ENCODE measurements at regions not wholly inside any gene's neighbourhood (a gene's known extent, or its start where the extent isn't known, plus 50 kb on each side); places are given as distances from the start of the nearest gene placed in this dataset.

DNA sequence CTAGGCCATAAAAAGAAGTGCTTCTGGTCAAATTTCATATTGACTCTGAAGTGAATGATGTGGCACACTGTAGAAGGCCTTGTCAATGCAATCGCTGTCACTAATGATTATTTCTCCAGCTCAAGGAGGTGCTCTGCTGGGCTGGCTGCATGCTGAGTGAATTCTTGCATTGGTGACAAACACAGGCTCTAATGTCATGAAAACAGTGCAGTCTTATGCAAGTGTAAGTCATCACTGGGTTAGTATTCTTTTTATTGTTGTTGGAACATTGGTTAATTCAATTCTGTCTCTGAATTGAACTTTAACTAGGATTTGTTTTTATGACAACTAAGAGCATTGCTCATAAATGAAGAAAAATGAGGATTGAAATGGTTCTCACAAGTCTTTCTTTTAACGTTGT, 57.3 kb upstream of the CD180 start:
- Histone ChIP-seq H3K4me1 (ENCODE audit: insufficient read depth, low read length) (no peaks in the 10 kb centered on the region), H3K4ac (ENCODE audit: low read depth, low read length) (no peak overlapping the region), H3T11ph (ENCODE audit: low read length) (no peak overlapping the region), H4K8ac (replicated peaks; ENCODE audit: insufficient read length, low read depth, low read length) (no peak overlapping the region), H3K14ac (ENCODE audit: insufficient read depth, low read length) (no peak overlapping the region), H2BK120ac (ENCODE audit: low read depth, low read length, poor library complexity, severe bottlenecking) (no peak overlapping the region), H3K56ac (ENCODE audit: insufficient read length, low read depth, low read length) (no peak overlapping the region), H2AFZ (ENCODE audit: low read length) (no peak overlapping the region), H3K27me3 (ENCODE audit: insufficient read depth, low read length) (no peaks in the 10 kb centered on the region), H2AK5ac (ENCODE audit: insufficient read length, low read length) (no peak overlapping the region), H4K91ac (ENCODE audit: insufficient read length, low read depth, low read length) (no peak overlapping the region), H3K9me3 (ENCODE audit: control insufficient read depth, low read depth, low read length) (no peaks in the 10 kb centered on the region), H2BK15ac (ENCODE audit: low read depth, low read length) (no peak overlapping the region), H3K18ac (ENCODE audit: insufficient read length, low read depth, low read length) (no peak overlapping the region), H3K79me1 (ENCODE audit: insufficient read depth, low read depth, low read length, poor library complexity, severe bottlenecking) (no peaks in the 10 kb centered on the region), H3K27ac (ENCODE audit: insufficient read length, low read depth, low read length) (no peak overlapping the region), H2BK12ac (ENCODE audit: insufficient read length, low read depth, low read length) (no peak overlapping the region), H4K20me1 (ENCODE audit: control insufficient read depth, insufficient read depth, insufficient read length) (no peaks in the 10 kb centered on the region), H2BK20ac (ENCODE audit: low read depth, low read length, poor library complexity, severe bottlenecking) (no peak overlapping the region), H3K79me2 (ENCODE audit: insufficient read depth, low read length) (no peaks in the 10 kb centered on the region), H3K4me2 (ENCODE audit: insufficient read depth, insufficient read length, low read length) (no peak overlapping the region), H3K23ac (ENCODE audit: insufficient read length, low read depth, low read length) (no peak overlapping the region), H3K23me2 (ENCODE audit: insufficient read length, low read depth, low read length, poor library complexity, severe bottlenecking) (no peaks in the 10 kb centered on the region), H3K9ac (ENCODE audit: extremely low read depth, insufficient read length, low read length) (no peak overlapping the region), H2BK5ac (ENCODE audit: insufficient read length, low read length) (no peak overlapping the region), H4K5ac (ENCODE audit: insufficient read length, low read depth, low read length) (no peak overlapping the region)
- H3K4me1 Mint-ChIP-seq, result peaks cover 0 to 4% of the 10 kb centered on the region in 2 experiments; a peak in 2 of 4 replicates
- H3K36me3 Mint-ChIP-seq (ENCODE audit: insufficient read depth in 1 of 3, low read depth in 3 of 3), result no peaks in the 10 kb centered on the region; a peak in 1 of 7 replicates
- TF ChIP-seq, protein P1, sequence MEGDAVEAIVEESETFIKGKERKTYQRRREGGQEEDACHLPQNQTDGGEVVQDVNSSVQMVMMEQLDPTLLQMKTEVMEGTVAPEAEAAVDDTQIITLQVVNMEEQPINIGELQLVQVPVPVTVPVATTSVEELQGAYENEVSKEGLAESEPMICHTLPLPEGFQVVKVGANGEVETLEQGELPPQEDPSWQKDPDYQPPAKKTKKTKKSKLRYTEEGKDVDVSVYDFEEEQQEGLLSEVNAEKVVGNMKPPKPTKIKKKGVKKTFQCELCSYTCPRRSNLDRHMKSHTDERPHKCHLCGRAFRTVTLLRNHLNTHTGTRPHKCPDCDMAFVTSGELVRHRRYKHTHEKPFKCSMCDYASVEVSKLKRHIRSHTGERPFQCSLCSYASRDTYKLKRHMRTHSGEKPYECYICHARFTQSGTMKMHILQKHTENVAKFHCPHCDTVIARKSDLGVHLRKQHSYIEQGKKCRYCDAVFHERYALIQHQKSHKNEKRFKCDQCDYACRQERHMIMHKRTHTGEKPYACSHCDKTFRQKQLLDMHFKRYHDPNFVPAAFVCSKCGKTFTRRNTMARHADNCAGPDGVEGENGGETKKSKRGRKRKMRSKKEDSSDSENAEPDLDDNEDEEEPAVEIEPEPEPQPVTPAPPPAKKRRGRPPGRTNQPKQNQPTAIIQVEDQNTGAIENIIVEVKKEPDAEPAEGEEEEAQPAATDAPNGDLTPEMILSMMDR (conservative IDR thresholded peaks at IDR 0.05), result no peak
- no peak for DNase-seq
- H3K4me3 Mint-ChIP-seq, result no peak overlapping the region
- no peaks in the 10 kb centered on the region; the same call in 1 of the 2 replicates for H3K27me3 Mint-ChIP-seq (ENCODE audit: low read depth)
- no peak overlapping the region for H3K27ac Mint-ChIP-seq
- no peaks in the 10 kb centered on the region; a peak in 1 of 5 replicates for H3K9me3 Mint-ChIP-seq
- WGBS (ENCODE audit: extremely low coverage, insufficient read length, low lambda C conversion rate), result no CpG with 5 or more reads among the region's 2 CpGs
